Activated CD4-positive, alpha-beta T cell treated with anti-CD3 and anti-CD28 coated beads, Interleukin-2, Interleukin-4, amounts not matched to agents 100 ng/mL and 50 ng/mL, durations not matched to agents 16 hours and 8 hours (primary cell): ENCODE measurements at regions not wholly inside any gene's neighbourhood (a gene's known extent, or its start where the extent isn't known, plus 50 kb on each side); places are given as distances from the start of the nearest gene placed in this dataset.

Source experiments
- DNase-seq: peaks from one replicate; pipeline ENCODE4 v3.0.0-alpha.2; 2020; ENCODE audit warnings: low spot score

DNA sequence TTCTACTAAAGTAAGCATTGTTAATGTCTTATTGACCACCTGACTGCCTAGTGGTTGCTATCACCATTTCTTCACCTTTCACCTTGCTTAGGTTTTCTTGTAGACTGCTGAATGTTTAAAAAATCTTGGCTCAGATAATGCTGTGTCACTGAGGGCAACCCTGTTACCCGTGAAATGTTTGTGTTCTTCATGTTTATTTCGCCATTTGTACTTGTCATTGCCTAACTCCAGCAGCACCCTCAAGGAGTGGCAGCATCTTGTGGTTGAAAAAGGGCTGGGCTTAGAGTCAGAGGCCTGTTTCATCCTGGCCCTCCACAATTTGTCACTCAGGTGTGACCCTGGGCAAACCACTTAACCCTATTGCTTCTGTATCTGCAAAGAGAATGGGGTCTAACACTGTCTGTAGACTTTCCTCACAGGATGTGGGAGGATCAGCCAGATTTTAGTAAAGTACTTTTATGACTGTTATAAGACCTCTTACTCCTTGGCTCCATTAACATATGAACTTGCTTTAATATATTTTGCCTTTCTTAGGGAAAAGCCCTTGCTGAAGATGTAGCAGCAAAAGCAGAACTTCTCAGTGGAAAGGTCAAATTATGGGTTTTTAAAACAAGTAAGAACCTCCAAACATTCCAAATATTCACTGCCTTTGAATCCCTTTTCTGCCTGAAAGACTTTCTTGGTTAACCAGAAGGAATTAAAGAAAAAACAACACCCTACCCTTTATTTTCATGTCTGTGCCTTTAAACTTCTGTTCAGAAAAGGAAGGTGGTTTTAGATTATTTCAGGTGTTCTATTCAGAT is 154.5 kb upstream of the C11orf87 start:
- no peak for DNase-seq

GRCh38 chr11:109275931-109276330 is 146.1 kb upstream of the C11orf87 start:
- DNase-seq: no peak

DNA sequence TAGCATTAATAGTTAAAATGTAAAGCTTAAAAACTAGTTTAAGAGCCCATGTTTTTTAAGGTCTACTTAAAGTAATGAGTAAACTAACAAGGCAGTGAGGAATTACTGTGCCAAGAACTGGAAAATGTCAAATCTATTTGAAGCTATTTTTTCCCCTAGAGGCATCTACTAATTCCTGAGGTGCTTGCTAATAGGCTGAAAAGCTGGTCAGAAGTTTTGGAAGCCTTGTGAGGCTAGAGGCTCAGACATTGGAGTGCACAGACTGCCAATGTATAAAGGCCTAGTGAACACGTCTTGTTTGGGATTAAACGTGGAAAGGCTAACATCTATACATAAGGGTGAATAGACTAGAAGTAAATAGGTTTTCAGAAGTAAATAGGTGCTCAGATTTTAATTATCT is 136.5 kb upstream of the C11orf87 start:
- no peak for DNase-seq

DNA sequence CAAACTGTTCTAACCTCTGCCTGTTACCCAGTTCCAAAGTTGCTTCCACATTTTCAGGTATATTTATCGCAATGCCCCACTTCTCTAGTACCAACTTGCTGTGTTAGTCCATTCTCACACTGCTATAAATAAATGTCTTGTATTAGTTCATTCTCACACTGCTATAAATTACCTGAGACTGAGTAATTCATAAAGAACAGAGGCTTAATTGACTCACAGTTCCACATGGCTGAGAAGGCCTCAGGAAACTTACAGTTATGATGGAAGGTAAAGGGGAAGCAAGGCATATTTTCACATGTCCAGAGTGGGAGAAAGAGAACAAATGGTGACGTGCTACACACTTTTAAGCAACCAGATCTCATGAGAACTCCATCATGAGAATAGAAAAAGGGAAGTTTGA is 130.4 kb upstream of the C11orf87 start:
- DNase-seq: no peak

DNA sequence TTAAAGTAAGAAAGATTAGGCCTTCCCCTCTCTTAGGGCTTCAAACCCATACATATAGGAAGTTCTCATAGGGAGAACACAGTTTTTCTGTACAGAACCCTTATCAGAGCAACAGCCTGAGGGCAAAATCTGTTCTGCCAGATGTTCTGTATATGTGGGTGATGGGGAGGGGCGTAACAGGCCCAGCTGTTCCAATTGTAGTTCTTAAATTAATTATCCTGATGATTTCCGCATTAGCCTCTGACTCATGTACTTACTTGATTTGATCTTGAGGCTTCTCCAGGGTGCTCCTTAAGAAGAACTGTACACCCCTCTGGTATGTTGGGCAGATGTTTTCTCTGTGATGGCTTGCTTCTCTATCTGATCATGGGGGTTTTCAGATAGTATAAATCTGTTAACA is 123.1 kb upstream of the C11orf87 start:
- no peak for DNase-seq

DNA sequence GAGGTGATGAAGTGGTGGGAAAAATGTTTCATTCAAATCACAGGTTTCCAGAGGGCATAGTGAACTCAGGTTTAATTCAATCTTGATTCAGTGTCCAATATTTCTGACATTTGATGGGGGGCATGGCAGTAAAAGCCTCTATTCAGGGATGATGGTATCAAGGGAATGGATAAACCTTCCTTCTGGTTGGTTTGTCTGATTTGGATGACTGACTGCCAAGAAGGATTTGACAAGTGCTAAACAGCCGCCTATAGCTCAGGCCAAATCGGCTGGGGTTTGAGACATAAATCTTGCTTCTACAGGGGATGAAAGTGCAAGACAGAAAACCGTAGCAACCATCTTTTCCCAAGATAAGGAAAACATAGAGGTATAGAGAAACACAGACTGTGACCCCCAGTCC is 121.8 kb upstream of the C11orf87 start:
- DNase-seq: no peak

DNA sequence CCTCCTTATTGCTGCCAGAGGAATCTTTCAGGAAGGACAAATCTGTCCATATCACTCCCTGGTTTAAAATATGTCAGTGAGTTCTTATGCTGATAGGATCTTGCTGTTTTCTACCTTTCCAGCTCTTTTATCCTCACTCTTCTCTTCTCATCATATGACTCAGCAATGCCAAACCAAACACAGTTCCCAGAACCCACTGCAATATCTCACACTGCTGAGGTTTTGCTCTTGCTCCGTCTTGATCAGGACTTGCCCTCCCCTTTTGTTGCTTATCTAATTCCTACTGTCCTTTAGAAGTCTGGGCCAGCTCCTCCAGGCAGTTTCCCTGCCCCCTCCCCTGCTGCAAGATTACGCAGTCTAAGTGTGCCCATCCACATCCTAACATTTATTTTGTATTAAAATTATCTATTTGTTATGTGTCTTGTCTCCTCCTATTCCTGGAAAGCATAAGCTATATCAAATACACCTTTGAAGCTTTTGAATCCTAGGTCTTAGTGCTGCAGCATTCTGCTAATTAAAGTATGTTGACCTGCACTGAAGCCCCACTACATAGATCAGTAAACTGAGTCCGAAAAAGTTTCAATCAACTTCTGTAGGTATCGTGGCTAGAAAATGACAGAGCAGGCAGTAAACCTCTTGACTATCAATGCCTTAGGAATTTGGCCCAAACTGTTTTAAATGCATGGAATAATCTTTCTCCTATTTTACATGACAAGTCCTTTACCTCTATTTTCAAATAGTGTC is 119.2 kb upstream of the C11orf87 start:
- no peak for DNase-seq

DNA sequence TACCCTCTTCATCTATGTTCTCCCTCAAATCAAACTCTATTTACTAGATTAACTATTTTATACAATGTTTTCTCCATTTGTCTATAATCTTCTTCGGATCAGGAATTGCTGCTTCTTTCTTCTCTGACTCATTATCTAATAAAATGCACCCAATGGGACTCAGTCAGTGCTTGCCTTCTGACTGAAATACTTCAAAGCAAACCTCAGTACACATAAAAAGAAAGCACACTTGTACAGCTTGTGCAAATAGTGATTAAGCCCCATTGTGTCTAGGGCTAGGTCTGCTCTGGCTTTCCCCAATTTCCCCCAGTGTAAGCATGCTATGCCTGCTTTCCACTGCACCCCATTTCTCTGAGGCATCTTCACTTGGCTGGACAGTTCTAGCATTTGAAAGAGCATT is 118.6 kb upstream of the C11orf87 start:
- DNase-seq: no peak

- DNase-seq: no peak
Measured at GRCh38 chr11:109304159-109304558, 117.8 kb upstream of the C11orf87 start.

GRCh38 chr11:109305009-109305408 is 117.0 kb upstream of the C11orf87 start:
- DNase-seq: no peak

- no peak for DNase-seq
Measured at GRCh38 chr11:109306322-109306721, 115.7 kb upstream of the C11orf87 start.

GRCh38 chr11:109307366-109307765 is 114.6 kb upstream of the C11orf87 start:
- no peak for DNase-seq

GRCh38 chr11:109308551-109308950 is 113.4 kb upstream of the C11orf87 start:
- no peak for DNase-seq

DNA sequence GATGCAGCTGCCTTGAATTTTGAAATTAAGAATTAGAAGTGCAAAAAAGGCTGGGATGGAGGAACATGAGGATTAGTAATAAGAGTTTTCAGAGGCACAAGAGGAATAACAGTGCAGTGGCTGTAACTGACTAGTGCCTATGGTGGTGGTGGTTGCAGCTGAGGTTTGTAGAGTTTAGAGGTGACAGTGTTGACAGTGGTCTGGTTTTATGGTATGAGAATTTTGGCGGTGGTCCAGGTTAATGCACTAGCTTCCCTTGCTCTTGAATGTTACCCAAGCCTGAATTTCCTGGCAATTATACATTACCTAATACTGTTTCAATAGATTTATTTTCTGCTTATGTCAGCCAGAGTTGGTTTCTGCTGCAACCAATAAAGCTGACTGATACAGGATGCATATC is 112.8 kb upstream of the C11orf87 start:
- DNase-seq: no peak

GRCh38 chr11:109317726-109318125 is 104.3 kb upstream of the C11orf87 start:
- DNase-seq: no peak

- no peak for DNase-seq
Measured at GRCh38 chr11:109320595-109320994, 101.4 kb upstream of the C11orf87 start.

GRCh38 chr11:109326781-109327180 is 95.2 kb upstream of the C11orf87 start:
- no peak for DNase-seq

DNA sequence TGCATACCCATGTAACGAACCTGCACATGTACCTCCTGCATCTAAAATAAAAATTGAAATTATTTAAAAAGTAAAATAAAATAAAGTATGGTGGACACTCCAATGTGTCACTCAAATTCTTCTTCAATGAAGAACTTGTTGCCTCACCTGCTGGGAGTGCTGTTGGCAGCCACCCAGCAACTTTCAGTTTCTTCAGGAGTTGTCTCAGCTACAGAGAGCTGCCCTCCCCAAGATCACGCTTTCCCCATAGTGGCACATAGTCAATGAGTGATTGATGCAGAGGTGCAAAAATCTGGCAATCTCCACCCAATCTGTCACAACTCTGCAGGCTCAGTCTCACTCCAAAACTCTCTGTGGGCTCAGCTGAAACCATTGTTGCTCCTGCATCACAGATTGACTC is 92.3 kb upstream of the C11orf87 start:
- DNase-seq: no peak

GRCh38 chr11:109338131-109338530 is 83.9 kb upstream of the C11orf87 start:
- no peak for DNase-seq

GRCh38 chr11:109342261-109342660 is 79.7 kb upstream of the C11orf87 start:
- DNase-seq: no peak

DNA sequence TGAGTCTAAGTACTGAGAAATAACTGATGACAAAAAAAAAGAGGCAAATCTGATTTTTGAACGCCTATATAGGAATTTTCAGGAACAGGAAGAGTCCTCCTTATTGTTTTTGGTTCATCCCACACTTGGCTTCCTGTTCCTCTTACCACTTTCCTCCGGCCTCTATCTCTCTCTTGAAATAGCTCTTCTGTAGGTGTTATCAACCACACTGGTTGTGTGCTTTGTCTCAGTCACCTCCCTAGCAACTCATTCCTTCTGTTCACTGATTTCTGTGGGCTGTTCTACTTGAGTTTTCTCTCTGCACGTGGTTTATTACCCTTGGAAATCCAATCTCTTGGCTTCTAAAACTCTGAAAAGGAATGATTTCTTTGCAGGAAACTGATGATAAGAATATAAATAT is 78.7 kb upstream of the C11orf87 start:
- no peak for DNase-seq

DNA sequence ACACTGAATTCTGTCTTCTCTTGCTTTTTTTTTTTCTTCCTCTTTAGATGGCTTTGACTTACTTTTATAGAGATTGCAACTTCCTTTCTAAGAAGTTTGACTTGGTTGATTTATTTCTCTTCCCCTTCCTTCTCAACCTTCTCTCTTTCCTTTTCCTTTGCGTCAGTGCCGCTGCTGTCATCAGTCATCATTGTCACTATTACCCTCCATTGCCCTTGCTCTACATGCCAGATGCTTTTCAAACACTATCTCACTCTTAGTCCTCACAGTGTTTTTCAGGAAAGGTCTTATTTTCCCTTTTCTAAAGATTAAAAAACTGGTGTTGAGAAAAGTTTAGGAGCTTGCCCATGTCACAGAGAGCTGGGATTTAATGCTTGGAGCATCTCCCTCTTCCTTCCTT is 74.7 kb upstream of the C11orf87 start:
- no peak for DNase-seq

DNA sequence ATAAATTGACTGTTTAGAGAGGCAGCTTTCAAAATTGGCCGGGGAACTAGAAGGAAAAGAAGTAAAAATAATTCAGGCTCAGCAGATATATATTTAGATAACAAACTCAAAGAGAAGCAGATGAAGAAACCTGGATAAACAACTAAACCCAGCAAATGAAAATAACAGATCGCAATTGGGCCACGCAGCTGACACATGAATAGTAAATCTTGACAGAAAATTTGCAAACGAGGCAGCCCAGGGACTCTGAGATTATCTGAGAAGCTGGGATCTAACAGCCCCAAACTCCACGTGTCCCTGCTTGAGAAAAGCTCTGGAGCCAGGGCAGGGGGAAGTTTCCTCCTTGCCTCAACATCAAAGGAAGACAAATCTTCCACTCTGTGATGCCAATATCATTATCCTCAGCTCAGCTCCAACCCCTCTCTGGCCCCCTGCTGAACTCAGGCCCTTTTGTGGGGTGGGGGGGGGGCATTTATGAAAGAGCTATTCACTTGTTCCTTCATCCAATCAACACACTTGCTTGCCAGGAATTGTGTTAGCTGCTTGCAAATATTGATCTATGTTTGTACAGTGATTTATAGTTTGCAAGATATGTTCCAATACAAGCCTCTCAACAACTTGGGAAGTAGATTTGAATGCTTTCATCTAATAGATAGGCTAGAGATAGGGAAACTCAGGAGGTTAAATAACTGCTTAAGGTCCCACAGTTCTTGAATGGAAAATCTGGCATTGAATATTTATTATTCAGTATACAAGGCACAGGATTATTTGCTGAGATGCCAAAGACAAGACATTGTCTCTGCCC is 72.5 kb upstream of the C11orf87 start:
- no peak for DNase-seq
